ENCODE measurements at regions not wholly inside any gene's neighbourhood (a gene's known extent, or its start where the extent isn't known, plus 50 kb on each side); places are given as distances from the start of the nearest gene placed in this dataset.

GRCh38 chr2:176729706-176730569 lies 460.7 kb downstream of the MTX2 start:
- ChIA-PET CTCF (no interaction called here), POLR2A (no interaction called here)
- Mint-ChIP-seq H3K36me3 (ENCODE audit: low read depth) (no peaks in the 10 kb centered on the region), H3K27me3 (no peaks in the 10 kb centered on the region), H3K4me1 (no peaks in the 10 kb centered on the region), H3K4me3 (no peak overlapping the region), H3K9me3 (ENCODE audit: low read depth) (no peaks in the 10 kb centered on the region), H3K27ac (no peak overlapping the region)
- ATAC-seq (no peak), DNase-seq (no peak)
- intact Hi-C loops (cut with DNase I, micrococcal nuclease) = no loop called here

GRCh38 chr2:176732780-176733179 lies 463.5 kb downstream of the MTX2 start:
- POLR2A ChIA-PET = no interaction called here

GRCh38 chr2:176733698-176734430 lies 464.6 kb downstream of the MTX2 start:
- intact Hi-C loops (cut with DNase I, micrococcal nuclease) = no loop called here
- Mint-ChIP-seq H3K4me1 (no peaks in the 10 kb centered on the region), H3K36me3 (ENCODE audit: low read depth) (no peaks in the 10 kb centered on the region), H3K9me3 (ENCODE audit: low read depth) (no peaks in the 10 kb centered on the region), H3K4me3 (no peak overlapping the region), H3K27ac (no peak overlapping the region), H3K27me3 (peaks cover 2% of the 10 kb centered on the region)
- ATAC-seq (no peak), DNase-seq (no peak)
- POLR2A ChIA-PET = no interaction called here
- CTCF ChIA-PET = interaction anchor here (0.6 kb wide), 1 partner anchor 1284 kb away, joined by 3 read pairs; no protein-coding TSS in a partner anchor

More at GRCh38 chr2:176732780-176733179, 463.5 kb downstream of the MTX2 start:
- Mint-ChIP-seq H3K27ac (no peak overlapping the region), H3K9me3 (ENCODE audit: low read depth) (no peaks in the 10 kb centered on the region), H3K4me3 (no peak overlapping the region), H3K4me1 (no peaks in the 10 kb centered on the region), H3K27me3 (no peaks in the 10 kb centered on the region), H3K36me3 (ENCODE audit: low read depth) (no peaks in the 10 kb centered on the region)
- CTCF ChIA-PET = no interaction called here
- ATAC-seq = no peak
- intact Hi-C loops (cut with DNase I, micrococcal nuclease) = no loop called here
- DNase-seq = no peak

GRCh38 chr2:176734868-176735267 lies 465.6 kb downstream of the MTX2 start:
- CTCF ChIA-PET = interaction anchor here (0.6 kb wide), 1 partner anchor 50 kb away, joined by 3 read pairs; no protein-coding TSS in a partner anchor

GRCh38 chr2:176742271-176742670 lies 470.3 kb upstream of the HNRNPA3 start:
- peaks cover 3% of the 10 kb centered on the region for H3K4me1 Mint-ChIP-seq
- POLR2A ChIA-PET = interaction anchor here (0.6 kb wide), 1 partner anchor 218 kb away, joined by 3 read pairs; no protein-coding TSS in a partner anchor
- intact Hi-C loops (cut with DNase I, micrococcal nuclease) = loop anchor here in 1 of 2 experiments (5.0 kb wide), 1 partner anchor 405 kb away; no protein-coding TSS in a partner anchor
- no peak overlapping the region for H3K4me3 Mint-ChIP-seq
- H3K27ac Mint-ChIP-seq = no peak overlapping the region
- no peaks in the 10 kb centered on the region for H3K9me3 Mint-ChIP-seq (ENCODE audit: low read depth)
- CTCF ChIA-PET = interaction anchor here (0.7 kb wide), 1 partner anchor 1677 kb away, joined by 3 read pairs; no protein-coding TSS in a partner anchor
- no peak for ATAC-seq
- no peak for DNase-seq
- H3K36me3 Mint-ChIP-seq (ENCODE audit: low read depth) = no peaks in the 10 kb centered on the region
- H3K27me3 Mint-ChIP-seq = peaks cover 4% of the 10 kb centered on the region

More at GRCh38 chr2:176734868-176735267, 465.6 kb downstream of the MTX2 start:
- ATAC-seq = no peak
- Mint-ChIP-seq H3K27me3 (peaks cover 4% of the 10 kb centered on the region), H3K4me1 (no peaks in the 10 kb centered on the region), H3K36me3 (ENCODE audit: low read depth) (no peaks in the 10 kb centered on the region), H3K4me3 (no peak overlapping the region), H3K27ac (no peak overlapping the region), H3K9me3 (ENCODE audit: low read depth) (no peaks in the 10 kb centered on the region)
- POLR2A ChIA-PET = no interaction called here
- DNase-seq = no peak
- intact Hi-C loops (cut with DNase I, micrococcal nuclease) = no loop called here

GRCh38 chr2:176743671-176744070 lies 468.9 kb upstream of the HNRNPA3 start:
- peaks cover 4% of the 10 kb centered on the region for H3K27me3 Mint-ChIP-seq
- no peak overlapping the region for H3K4me3 Mint-ChIP-seq
- ChIA-PET CTCF (no interaction called here), POLR2A (no interaction called here)
- intact Hi-C loops (cut with DNase I, micrococcal nuclease) = loop anchor here in 1 of 2 experiments (5.0 kb wide), 1 partner anchor 404 kb away; no protein-coding TSS in a partner anchor
- ATAC-seq (no peak), DNase-seq (no peak)
- H3K36me3 Mint-ChIP-seq (ENCODE audit: low read depth) = no peaks in the 10 kb centered on the region
- no peaks in the 10 kb centered on the region for H3K9me3 Mint-ChIP-seq (ENCODE audit: low read depth)
- H3K4me1 Mint-ChIP-seq = peaks cover 3% of the 10 kb centered on the region
- H3K27ac Mint-ChIP-seq = no peak overlapping the region

- POLR2A ChIA-PET = no interaction called here
- intact Hi-C loops (cut with DNase I, micrococcal nuclease) = loop anchor here in 1 of 2 experiments (5.0 kb wide), 1 partner anchor 403 kb away; no protein-coding TSS in a partner anchor
- DNase-seq (no peak), ATAC-seq (no peak)
- CTCF ChIA-PET = no interaction called here
- peaks cover under 1% of the 10 kb centered on the region for H3K27me3 Mint-ChIP-seq
- no peak overlapping the region for H3K27ac Mint-ChIP-seq
- H3K4me3 Mint-ChIP-seq = no peak overlapping the region
- no peaks in the 10 kb centered on the region for H3K36me3 Mint-ChIP-seq (ENCODE audit: low read depth)
- H3K4me1 Mint-ChIP-seq = peaks cover 3% of the 10 kb centered on the region
- no peaks in the 10 kb centered on the region for H3K9me3 Mint-ChIP-seq (ENCODE audit: low read depth)
Observed at GRCh38 chr2:176744146-176744545, 468.4 kb upstream of the HNRNPA3 start.

GRCh38 chr2:176745543-176746200 lies 466.9 kb upstream of the HNRNPA3 start:
- ChIA-PET POLR2A (no interaction called here), CTCF (no interaction called here)
- no peak overlapping the region for H3K27ac Mint-ChIP-seq
- H3K4me1 Mint-ChIP-seq = peaks cover 3% of the 10 kb centered on the region
- ATAC-seq (no peak), DNase-seq (no peak)
- H3K9me3 Mint-ChIP-seq (ENCODE audit: low read depth) = no peaks in the 10 kb centered on the region
- no peaks in the 10 kb centered on the region for H3K36me3 Mint-ChIP-seq (ENCODE audit: low read depth)
- no peaks in the 10 kb centered on the region for H3K27me3 Mint-ChIP-seq
- intact Hi-C loops (cut with DNase I, micrococcal nuclease) = no loop called here
- H3K4me3 Mint-ChIP-seq = no peak overlapping the region

- Mint-ChIP-seq H3K27me3 (no peaks in the 10 kb centered on the region), H3K27ac (no peak overlapping the region)
- CTCF ChIA-PET = interaction anchor here (0.6 kb wide), 1 partner anchor 589 kb away, joined by 3 read pairs; no protein-coding TSS in a partner anchor
Observed at GRCh38 chr2:176746411-176746810, 466.2 kb upstream of the HNRNPA3 start.

GRCh38 chr2:176747506-176747905 lies 465.1 kb upstream of the HNRNPA3 start:
- no peaks in the 10 kb centered on the region for H3K36me3 Mint-ChIP-seq (ENCODE audit: low read depth)
- peaks cover 3% of the 10 kb centered on the region for H3K4me1 Mint-ChIP-seq
- intact Hi-C loops (cut with DNase I, micrococcal nuclease) = no loop called here
- no peak for DNase-seq
- H3K27me3 Mint-ChIP-seq = no peaks in the 10 kb centered on the region
- ATAC-seq = no peak
- no peak overlapping the region for H3K4me3 Mint-ChIP-seq
- POLR2A ChIA-PET = no interaction called here
- CTCF ChIA-PET = interaction anchor here (0.5 to 1.3 kb wide), 4 partner anchors 10 to 620 kb away, joined by 3 to 5 read pairs (median 4); no protein-coding TSS in a partner anchor
- no peaks in the 10 kb centered on the region for H3K9me3 Mint-ChIP-seq (ENCODE audit: low read depth)
- H3K27ac Mint-ChIP-seq = no peak overlapping the region

More at GRCh38 chr2:176746411-176746810, 466.2 kb upstream of the HNRNPA3 start:
- no peaks in the 10 kb centered on the region for H3K36me3 Mint-ChIP-seq (ENCODE audit: low read depth)
- H3K9me3 Mint-ChIP-seq (ENCODE audit: low read depth) = no peaks in the 10 kb centered on the region
- ATAC-seq (no peak), DNase-seq (no peak)
- intact Hi-C loops (cut with DNase I, micrococcal nuclease) = no loop called here
- H3K4me1 Mint-ChIP-seq = peaks cover 3% of the 10 kb centered on the region
- no peak overlapping the region for H3K4me3 Mint-ChIP-seq
- POLR2A ChIA-PET = no interaction called here

GRCh38 chr2:176747928-176748327 lies 464.7 kb upstream of the HNRNPA3 start:
- DNase-seq = no peak
- intact Hi-C loops (cut with DNase I, micrococcal nuclease) = no loop called here
- Mint-ChIP-seq H3K9me3 (ENCODE audit: low read depth) (no peaks in the 10 kb centered on the region), H3K27ac (no peak overlapping the region), H3K36me3 (ENCODE audit: low read depth) (no peaks in the 10 kb centered on the region), H3K4me3 (no peak overlapping the region), H3K27me3 (no peaks in the 10 kb centered on the region), H3K4me1 (peaks cover 3% of the 10 kb centered on the region)
- ChIA-PET CTCF (interaction anchor here (0.8 to 1.3 kb wide), 3 partner anchors 10 to 621 kb away, joined by 3 to 5 read pairs (median 4); no protein-coding TSS in a partner anchor), POLR2A (no interaction called here)
- no peak for ATAC-seq

Measured in activated CD4-positive, alpha-beta T cell treated with anti-CD3 and anti-CD28 coated beads for 36 hours (primary cell).